T-helper 17 cell (primary cell): ENCODE measurements at regions not wholly inside any gene's neighbourhood (a gene's known extent, or its start where the extent isn't known, plus 50 kb on each side); places are given as distances from the start of the nearest gene placed in this dataset.

Source experiments
- ATAC-seq: fragments of 150-1000 bp; cut with Tn5 transposase; 2 replicates; pipeline ENCODE4 v1.10.0; 2021; ENCODE audit warnings: mild to moderate bottlenecking, moderate library complexity
- DNase-seq, 3 donors: peaks; one replicate each; pipeline versions ENCODE4 v3.0.0 to v3.0.0-alpha.2; 2020 to 2021
- H3K9me3 ChIP-seq: one replicate; pipeline ENCODE4 v1.7.0; 2013; ENCODE audit warnings: low read length, mild to moderate bottlenecking; ENCODE audit not compliant: control insufficient read depth, poor library complexity, severe bottlenecking
- H3K27ac Mint-ChIP-seq: one replicate; pipeline ENCODE4 v1.8.0; 2022; ENCODE audit warnings: mild to moderate bottlenecking, moderate library complexity, mixed read lengths
- H3K27me3 Mint-ChIP-seq: one replicate; pipeline ENCODE4 v1.8.0; 2022; ENCODE audit warnings: mixed read lengths
- H3K36me3 Mint-ChIP-seq: one replicate; pipeline ENCODE4 v1.8.0; 2022; ENCODE audit warnings: low read depth, mixed read lengths
- H3K4me1 Mint-ChIP-seq: one replicate; pipeline ENCODE4 v1.8.0; 2022; ENCODE audit warnings: mild to moderate bottlenecking, mixed read lengths
- H3K4me3 Mint-ChIP-seq: one replicate; pipeline ENCODE4 v1.8.0; 2022; ENCODE audit warnings: mild to moderate bottlenecking, moderate library complexity, mixed read lengths

DNA sequence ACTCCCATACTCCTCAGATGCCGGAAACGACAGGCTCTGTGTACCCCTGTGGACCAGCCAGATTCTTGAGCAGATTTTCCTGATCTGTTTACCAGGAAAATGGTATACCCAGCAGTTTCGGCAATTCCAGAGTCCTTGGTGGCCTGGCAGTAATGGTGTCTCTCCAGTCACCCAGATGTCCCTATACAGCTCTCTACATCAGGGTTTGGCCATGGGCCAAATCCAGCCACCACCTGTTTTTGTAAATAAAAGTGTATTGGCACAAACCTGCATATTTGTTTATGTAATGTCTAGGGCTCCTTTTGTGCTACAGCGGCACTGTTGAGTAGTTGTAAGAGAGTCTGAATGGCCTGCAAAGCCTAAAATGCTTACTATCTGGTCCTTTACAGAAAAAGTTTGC is 491.3 kb downstream of the RPS24 start:
- ATAC-seq (no peak), DNase-seq (no peak)
- peaks cover 3% of the 10 kb centered on the region for H3K36me3 Mint-ChIP-seq
- H3K27me3 Mint-ChIP-seq = no peaks in the 10 kb centered on the region
- H3K9me3 ChIP-seq = no peaks in the 10 kb centered on the region
- H3K4me1 Mint-ChIP-seq = peaks cover 6% of the 10 kb centered on the region
- no peak overlapping the region for H3K4me3 Mint-ChIP-seq
- H3K27ac Mint-ChIP-seq = no peak overlapping the region

DNA sequence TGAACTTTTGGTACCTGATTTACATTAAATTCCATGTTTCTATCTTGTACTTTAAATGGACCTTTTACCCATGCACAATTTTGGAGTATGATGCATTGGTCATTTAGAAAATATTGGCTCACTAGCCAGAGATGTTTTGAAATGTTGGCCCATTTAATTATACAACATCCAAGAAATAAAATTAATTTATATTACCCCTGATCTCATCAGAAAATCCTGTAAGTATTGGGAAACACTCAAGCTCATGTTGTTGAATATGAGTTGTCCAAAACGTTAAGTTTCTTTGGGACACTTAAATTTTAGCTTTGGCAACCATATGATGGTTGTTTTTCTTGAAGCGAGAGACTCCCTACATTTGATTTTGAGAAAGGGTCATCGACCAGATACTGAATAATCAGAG is 492.7 kb downstream of the RPS24 start:
- peaks cover 3% of the 10 kb centered on the region for H3K36me3 Mint-ChIP-seq
- H3K27ac Mint-ChIP-seq = no peak overlapping the region
- no peak overlapping the region for H3K4me3 Mint-ChIP-seq
- no peaks in the 10 kb centered on the region for H3K9me3 ChIP-seq
- H3K27me3 Mint-ChIP-seq = no peaks in the 10 kb centered on the region
- H3K4me1 Mint-ChIP-seq = no peaks in the 10 kb centered on the region
- DNase-seq = no peak
- no peak for ATAC-seq

DNA sequence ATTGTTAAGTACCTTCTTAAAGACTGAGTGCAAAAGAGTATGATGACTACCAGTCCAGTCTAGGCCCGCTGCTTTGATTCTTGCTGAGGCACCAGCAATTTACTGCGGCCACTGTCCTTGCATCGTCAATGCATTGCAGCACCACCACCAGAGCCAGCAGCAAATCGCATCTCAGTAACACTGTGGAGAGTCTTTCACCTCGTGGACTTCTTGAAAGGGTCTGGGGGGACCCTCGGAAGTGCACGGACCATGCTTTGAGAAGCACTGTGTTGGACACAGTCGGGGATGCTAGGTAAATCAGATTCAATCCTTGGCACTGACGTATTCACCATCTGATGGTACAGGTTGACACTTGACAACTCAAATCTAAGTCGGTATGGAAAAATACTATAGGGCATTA is 493.6 kb downstream of the RPS24 start:
- H3K9me3 ChIP-seq = no peaks in the 10 kb centered on the region
- peaks cover 6% of the 10 kb centered on the region for H3K36me3 Mint-ChIP-seq
- H3K4me3 Mint-ChIP-seq = no peak overlapping the region
- H3K4me1 Mint-ChIP-seq = peaks cover 4% of the 10 kb centered on the region
- ATAC-seq (no peak), DNase-seq (no peak)
- H3K27ac Mint-ChIP-seq = no peak overlapping the region
- peaks cover 7% of the 10 kb centered on the region for H3K27me3 Mint-ChIP-seq

DNA sequence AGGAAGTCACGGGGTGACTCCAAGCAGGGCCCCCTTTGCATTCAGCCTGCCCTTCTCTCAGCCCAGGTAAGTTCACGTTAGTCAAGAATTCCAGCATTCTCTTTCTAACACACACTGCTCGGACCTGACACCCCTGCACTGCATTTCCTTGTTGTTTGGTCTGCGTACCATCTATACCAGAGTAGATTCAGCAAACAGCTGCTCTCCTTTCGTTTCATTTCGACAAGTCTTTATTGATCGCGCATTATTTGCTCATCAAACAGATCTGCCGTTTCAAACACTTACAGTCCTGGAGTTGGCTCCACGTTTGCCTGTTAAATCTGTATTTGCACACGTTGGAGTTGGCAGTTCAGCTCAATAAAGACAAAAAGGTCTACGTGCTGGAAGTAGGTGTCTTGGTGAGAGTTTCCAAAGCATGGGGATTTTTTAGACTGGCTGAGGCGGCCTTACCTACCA is 495.1 kb downstream of the RPS24 start:
- H3K9me3 ChIP-seq = no peaks in the 10 kb centered on the region
- H3K4me3 Mint-ChIP-seq = no peak overlapping the region
- peaks cover 9% of the 10 kb centered on the region for H3K36me3 Mint-ChIP-seq
- H3K27ac Mint-ChIP-seq = no peak overlapping the region
- DNase-seq = no peak
- peaks cover 14% of the 10 kb centered on the region for H3K4me1 Mint-ChIP-seq
- ATAC-seq = no peak
- peaks cover 21% of the 10 kb centered on the region for H3K27me3 Mint-ChIP-seq

DNA sequence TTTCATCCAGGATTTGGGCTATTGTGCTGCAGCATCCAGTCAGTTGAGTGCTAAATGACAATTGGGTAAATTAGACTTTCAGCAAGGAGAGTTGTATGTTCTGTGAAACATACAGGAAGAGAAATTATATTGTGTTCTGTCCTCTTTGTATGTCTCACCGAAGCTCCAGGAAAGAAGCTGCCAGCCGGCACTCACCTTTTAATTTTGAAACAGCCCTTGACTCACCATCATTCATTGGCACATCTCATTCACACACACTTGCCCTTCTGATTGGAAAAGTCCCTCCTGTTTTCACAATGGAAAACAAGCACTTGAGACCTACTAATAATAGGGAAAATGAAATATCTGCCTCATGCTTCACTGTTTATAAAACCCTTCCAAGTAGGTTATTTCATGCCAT is 495.6 kb downstream of the RPS24 start:
- H3K4me3 Mint-ChIP-seq = no peak overlapping the region
- peaks cover 18% of the 10 kb centered on the region for H3K4me1 Mint-ChIP-seq
- no peaks in the 10 kb centered on the region for H3K9me3 ChIP-seq
- H3K27ac Mint-ChIP-seq = no peak overlapping the region
- H3K36me3 Mint-ChIP-seq = peaks cover 9% of the 10 kb centered on the region
- DNase-seq (no peak), ATAC-seq (no peak)
- H3K27me3 Mint-ChIP-seq = peaks cover 21% of the 10 kb centered on the region

DNA sequence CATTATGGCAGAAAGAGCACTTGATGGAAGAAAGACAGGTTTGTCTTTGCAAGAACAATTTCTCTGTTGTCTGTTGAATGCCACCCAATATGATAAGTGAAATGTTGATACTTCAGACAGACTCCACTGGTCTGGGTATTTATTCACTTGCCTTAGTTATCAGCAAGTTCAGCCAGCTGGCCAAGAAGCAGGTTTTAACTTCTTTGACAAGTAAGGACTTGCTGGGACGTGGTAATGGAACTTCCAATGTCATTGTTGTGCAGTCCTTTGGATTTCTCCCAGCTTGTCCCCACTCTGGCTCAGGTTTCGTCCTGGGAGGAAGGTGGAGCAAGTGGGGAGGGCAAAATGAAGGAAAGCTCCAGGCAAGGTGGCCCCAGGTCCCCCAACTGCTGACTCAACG is 497.4 kb downstream of the RPS24 start:
- peaks cover 21% of the 10 kb centered on the region for H3K27me3 Mint-ChIP-seq
- no peak overlapping the region for H3K27ac Mint-ChIP-seq
- no peak for ATAC-seq
- no peaks in the 10 kb centered on the region for H3K9me3 ChIP-seq
- no peak overlapping the region for H3K4me3 Mint-ChIP-seq
- no peak for DNase-seq
- H3K36me3 Mint-ChIP-seq = peaks cover 9% of the 10 kb centered on the region
- H3K4me1 Mint-ChIP-seq = peaks cover 18% of the 10 kb centered on the region

DNA sequence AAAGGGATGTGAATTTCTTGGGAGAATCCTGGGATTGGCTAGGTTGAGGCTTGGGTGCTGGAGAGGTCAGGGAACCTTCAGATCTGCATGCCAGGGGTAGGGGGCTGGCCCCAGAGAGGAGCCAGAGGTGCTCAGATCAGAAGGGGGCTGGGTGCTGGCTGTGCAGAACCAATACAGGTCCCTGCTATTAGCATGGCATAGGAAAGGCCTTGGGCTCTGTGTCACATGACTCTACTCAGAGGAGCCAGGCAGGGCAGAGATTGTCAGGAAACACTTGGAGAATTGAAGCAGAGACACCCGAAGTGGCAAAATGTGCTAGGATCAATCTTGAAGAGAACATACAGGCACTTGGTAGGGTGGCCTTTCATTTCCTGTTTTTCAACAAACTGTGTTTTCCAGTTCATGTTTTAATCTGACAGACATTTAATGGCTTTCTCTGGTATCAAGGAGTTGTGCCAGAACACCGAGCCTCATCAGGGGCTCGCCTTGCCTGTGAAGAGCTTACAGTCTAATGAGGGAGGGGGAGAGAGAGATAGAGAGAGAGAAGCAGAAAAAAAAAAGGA is 498.9 kb downstream of the RPS24 start:
- peak overlapping the region; percentile 66 for H3K27ac Mint-ChIP-seq
- DNase-seq (no peak), ATAC-seq (no peak)
- peaks cover 21% of the 10 kb centered on the region for H3K27me3 Mint-ChIP-seq
- peak overlapping the region; percentile 73 for H3K4me3 Mint-ChIP-seq
- peaks cover 9% of the 10 kb centered on the region for H3K36me3 Mint-ChIP-seq
- H3K9me3 ChIP-seq = no peaks in the 10 kb centered on the region
- H3K4me1 Mint-ChIP-seq = peaks cover 18% of the 10 kb centered on the region

DNA sequence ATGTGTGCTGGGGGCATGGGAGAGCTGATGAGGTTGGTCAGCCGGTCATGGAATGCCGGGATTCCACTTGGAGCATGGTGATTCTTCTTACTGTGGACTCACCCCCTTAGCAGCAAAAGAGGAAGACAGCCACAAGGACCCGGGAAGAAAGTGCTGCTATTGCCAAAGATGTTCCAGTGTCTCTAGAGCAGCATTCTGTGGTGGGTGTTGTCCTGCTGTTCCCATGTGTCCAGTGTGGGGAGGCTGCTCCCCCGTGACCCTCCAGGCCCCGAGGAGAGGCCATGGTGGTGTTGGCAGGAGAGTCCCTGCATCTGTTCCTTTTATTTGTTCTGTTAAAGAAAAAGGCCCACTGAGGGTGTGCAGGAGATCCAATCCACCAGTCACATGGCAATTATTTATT is 499.4 kb downstream of the RPS24 start:
- ATAC-seq (no peak), DNase-seq (no peak)
- Mint-ChIP-seq H3K36me3 (peaks cover 9% of the 10 kb centered on the region), H3K27me3 (peaks cover 21% of the 10 kb centered on the region), H3K27ac (peak overlapping the region; percentile 66), H3K4me3 (peak overlapping the region; percentile 63), H3K4me1 (peaks cover 18% of the 10 kb centered on the region)
- no peaks in the 10 kb centered on the region for H3K9me3 ChIP-seq

DNA sequence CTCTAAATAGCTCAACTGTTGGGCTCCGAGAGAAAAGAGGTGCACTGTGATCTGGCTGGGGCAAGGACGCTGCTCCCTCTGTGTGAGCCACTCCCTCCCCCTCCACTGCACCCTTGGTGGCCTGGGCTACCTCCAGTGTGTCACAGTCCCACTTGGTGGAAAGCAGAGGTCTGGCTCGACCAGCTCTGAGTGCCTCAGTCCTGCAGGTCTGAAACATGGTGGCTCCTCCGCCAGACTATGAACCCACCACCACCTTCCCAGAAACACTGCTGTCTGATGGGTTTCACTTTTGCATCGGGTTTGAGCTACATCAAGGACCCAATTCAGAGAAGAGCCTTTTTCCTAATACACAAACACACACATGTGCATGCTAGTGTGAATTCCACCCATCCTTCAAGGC is 500.1 kb downstream of the RPS24 start:
- no peak for DNase-seq
- Mint-ChIP-seq H3K27me3 (peaks cover 21% of the 10 kb centered on the region), H3K36me3 (peaks cover 6% of the 10 kb centered on the region), H3K4me1 (peaks cover 18% of the 10 kb centered on the region), H3K4me3 (peak overlapping the region; percentile 28), H3K27ac (no peak overlapping the region)
- H3K9me3 ChIP-seq = no peaks in the 10 kb centered on the region
- ATAC-seq = no peak

DNA sequence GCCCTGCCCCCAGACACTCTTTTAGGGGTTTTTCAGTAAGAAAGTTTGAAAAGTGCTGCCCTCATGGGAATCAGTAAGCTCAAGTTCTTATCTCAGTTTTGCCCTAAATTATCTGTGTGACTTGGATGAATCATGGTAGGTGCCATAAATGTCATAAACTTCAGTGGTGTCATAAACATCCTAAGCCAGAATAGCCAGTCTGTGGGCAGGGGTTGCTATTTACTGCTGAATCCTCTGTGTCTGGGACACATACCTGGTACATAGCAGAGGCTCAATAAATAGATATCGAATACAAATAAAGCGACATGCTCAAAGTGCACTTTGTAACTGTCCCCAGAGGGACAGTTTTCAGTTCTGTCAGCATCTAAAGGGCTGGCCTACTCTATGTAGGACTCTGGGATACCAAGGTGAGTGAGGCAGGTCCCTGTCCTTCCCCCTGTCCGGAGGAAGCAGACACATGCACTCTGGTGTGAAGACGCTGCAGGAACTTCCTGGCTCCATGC is 502.1 kb downstream of the RPS24 start:
- peaks cover 18% of the 10 kb centered on the region for H3K4me1 Mint-ChIP-seq
- ATAC-seq (no peak), DNase-seq (no peak)
- H3K27me3 Mint-ChIP-seq = peaks cover 28% of the 10 kb centered on the region
- no peaks in the 10 kb centered on the region for H3K9me3 ChIP-seq
- H3K36me3 Mint-ChIP-seq = peaks cover 6% of the 10 kb centered on the region
- no peak overlapping the region for H3K27ac Mint-ChIP-seq
- no peak overlapping the region for H3K4me3 Mint-ChIP-seq

DNA sequence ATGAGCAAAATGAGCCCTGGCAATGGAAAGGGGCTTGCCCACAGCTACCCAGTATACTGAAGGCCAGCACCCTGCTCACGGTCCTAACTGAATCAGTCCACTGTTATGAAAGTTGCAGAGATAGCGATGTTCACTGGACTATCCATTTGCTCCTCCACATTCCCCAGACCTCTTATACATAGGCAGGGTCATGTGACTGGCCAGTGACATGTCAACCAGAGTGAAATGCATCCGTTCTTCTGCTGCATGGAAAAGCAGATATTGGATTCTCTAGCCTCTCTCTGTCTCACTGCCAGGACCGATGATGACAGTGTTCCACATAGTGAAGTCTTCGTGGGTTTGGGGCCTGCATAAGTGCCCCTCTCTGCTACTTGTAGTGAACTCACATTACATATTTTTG is 503.4 kb downstream of the RPS24 start:
- no peak for ATAC-seq
- H3K27me3 Mint-ChIP-seq = peaks cover 29% of the 10 kb centered on the region
- no peak overlapping the region for H3K27ac Mint-ChIP-seq

DNA sequence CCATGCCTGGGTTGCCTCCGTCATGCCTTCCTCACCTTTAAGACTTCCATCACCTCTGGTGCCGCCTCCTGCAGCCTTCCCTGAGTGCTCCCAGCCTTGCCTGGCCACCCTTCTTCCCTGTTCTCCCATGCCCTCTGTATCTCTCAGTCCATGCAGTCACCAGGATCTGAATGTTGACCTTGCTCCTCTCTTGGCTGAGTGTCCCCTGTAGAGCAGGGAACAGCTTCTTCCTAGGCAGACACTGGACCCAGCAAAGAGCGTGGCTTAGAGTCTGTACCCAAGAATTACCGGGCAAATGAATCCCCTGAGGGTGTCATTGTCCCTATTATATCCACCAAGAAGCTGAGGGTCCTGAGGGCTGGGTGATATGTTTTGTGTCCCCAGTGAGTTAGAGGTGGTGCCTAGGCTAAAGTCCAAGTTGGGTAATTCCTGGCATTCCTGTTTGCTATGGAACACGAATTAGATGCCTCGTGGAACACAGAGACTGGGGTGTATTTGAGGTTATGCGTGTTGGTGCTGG is 505.6 kb downstream of the RPS24 start:
- DNase-seq = no peak
- no peaks in the 10 kb centered on the region for H3K9me3 ChIP-seq
- Mint-ChIP-seq H3K27ac (no peak overlapping the region), H3K27me3 (peaks cover 19% of the 10 kb centered on the region), H3K4me3 (no peak overlapping the region), H3K36me3 (no peaks in the 10 kb centered on the region), H3K4me1 (peaks cover 17% of the 10 kb centered on the region)
- no peak for ATAC-seq

More for the DNA sequence above, 503.4 kb downstream of the RPS24 start:
- Mint-ChIP-seq H3K36me3 (peaks cover 5% of the 10 kb centered on the region), H3K4me1 (peaks cover 24% of the 10 kb centered on the region), H3K4me3 (no peak overlapping the region)
- H3K9me3 ChIP-seq = no peaks in the 10 kb centered on the region
- DNase-seq = no peak

DNA sequence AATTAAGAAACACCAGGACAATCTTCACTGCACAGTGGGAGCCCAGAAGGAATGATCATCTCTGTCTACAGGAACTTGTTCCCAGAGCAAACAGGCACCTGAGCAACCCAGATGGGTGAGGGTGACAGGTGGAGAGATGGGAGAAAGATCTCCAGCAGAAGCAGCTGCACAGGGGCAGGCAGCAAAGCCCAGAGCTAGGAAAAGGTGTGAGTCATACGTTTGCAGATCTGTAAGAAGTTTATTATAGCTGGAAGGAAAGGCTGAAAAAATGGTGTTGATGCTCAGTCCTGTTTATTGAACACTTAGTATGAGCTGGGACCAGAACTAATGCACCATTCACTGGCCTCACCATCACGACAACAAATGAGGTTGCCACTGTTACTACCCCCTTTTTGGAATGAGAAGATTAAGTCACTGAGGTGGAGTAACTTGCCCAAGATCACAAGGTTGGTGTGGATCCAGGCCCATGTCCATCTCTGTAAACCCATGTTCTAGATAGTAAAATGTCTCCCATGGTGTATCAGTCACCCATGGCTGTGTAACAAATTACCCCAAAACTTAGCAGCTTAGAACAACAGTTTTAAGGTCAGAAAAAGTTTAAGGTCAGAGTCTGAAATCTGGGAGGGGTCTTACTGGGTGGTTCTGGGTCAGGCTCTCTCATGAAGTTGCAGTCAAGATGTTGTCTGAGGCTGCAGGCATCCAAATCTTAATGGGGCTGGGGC is 506.9 kb downstream of the RPS24 start:
- no peak for ATAC-seq
- no peak for DNase-seq
- Mint-ChIP-seq H3K36me3 (no peaks in the 10 kb centered on the region), H3K27ac (peak overlapping the region; percentile 95), H3K4me3 (no peak overlapping the region), H3K4me1 (peaks cover 17% of the 10 kb centered on the region), H3K27me3 (peaks cover 19% of the 10 kb centered on the region)
- no peaks in the 10 kb centered on the region for H3K9me3 ChIP-seq
